H54 (cell line): ENCODE measurements at regions not wholly inside any gene's neighbourhood (a gene's known extent, or its start where the extent isn't known, plus 50 kb on each side); places are given as distances from the start of the nearest gene placed in this dataset.

ENCODE experiments used
- DNase-seq: peaks from one replicate; pipeline ENCODE4 v3.0.0; 2011; ENCODE audit warnings: low spot score, mixed read lengths; ENCODE audit not compliant: insufficient read length
- FAIRE-seq: peaks from 3 replicates; lab custom pipeline; 2011; peaks lifted over from hg19 to GRCh38; lab: Jason Lieb, UNC
- POLR2A ChIP-seq: IDR thresholded peaks from 2 replicates; pipeline ENCODE4 v1.6.1; 2011; ENCODE audit warnings: low read depth, mild to moderate bottlenecking, low read length

- FAIRE-seq = no peak
- DNase-seq = no peak
- no peak for TF ChIP-seq POLR2A
Observed at GRCh38 chr12:46530373-46531056, 157.9 kb upstream of the SLC38A2 start.

GRCh38 chr12:46526233-46526632 is 153.7 kb upstream of the SLC38A2 start:
- no peak for FAIRE-seq

GRCh38 chr12:46524778-46525177 is 152.2 kb upstream of the SLC38A2 start:
- DNase-seq = no peak
- peak; percentile 30 for FAIRE-seq
- no peak for TF ChIP-seq POLR2A

More at GRCh38 chr12:46526233-46526632, 153.7 kb upstream of the SLC38A2 start:
- TF ChIP-seq POLR2A = no peak
- no peak for DNase-seq

- DNase-seq (peak; percentile 70), FAIRE-seq (peak; percentile 100)
- TF ChIP-seq POLR2A = peak; percentile 76
Observed at GRCh38 chr12:46523863-46524770, 151.5 kb upstream of the SLC38A2 start.

DNA sequence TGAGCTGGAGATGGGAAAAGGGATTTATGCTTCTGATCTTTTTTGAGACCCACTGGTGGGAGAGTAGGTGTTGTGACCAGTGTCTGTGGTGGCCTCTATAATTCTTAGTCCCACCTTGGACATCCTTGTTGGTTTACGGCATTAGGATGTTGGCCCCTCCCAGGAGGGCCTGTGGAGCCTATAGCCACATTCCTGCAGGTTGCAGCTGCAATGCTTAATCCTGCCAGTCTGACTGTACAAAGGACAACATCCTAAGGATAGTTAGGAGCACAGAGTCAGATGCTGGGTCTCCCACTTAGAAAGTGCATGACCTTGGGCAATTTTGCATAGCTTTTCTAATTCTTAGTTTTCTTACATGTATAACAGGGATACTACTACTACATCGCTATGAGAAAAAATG is 150.9 kb upstream of the SLC38A2 start:
- no peak for TF ChIP-seq POLR2A
- FAIRE-seq (peak; percentile 20), DNase-seq (peak; percentile 23)

DNA sequence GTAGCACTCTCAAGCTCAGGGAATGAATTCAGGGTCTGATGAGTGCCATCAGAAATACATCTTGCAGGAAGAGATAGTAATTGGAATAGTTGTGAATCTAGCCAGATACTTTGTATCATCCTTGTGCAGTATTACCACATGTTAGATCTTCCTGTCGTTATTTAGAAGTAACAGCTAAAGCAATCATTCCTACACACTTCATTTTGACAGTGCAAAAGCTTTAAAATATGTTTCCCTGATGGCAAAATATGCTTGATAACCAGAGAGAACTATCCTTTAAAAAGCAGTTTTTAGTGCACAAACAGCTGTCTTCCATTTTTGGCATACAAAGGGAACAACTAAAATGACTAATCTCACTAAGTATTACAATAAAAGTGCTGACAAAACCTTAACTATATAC is 149.5 kb upstream of the SLC38A2 start:
- no peak for FAIRE-seq
- TF ChIP-seq POLR2A = no peak
- no peak for DNase-seq

GRCh38 chr12:46521145-46521544 is 148.6 kb upstream of the SLC38A2 start:
- DNase-seq (no peak), FAIRE-seq (no peak)
- no peak for TF ChIP-seq POLR2A

- no peak for TF ChIP-seq POLR2A
- no peak for DNase-seq
- FAIRE-seq = no peak
Observed at GRCh38 chr12:46519407-46519806, 146.8 kb upstream of the SLC38A2 start.

DNA sequence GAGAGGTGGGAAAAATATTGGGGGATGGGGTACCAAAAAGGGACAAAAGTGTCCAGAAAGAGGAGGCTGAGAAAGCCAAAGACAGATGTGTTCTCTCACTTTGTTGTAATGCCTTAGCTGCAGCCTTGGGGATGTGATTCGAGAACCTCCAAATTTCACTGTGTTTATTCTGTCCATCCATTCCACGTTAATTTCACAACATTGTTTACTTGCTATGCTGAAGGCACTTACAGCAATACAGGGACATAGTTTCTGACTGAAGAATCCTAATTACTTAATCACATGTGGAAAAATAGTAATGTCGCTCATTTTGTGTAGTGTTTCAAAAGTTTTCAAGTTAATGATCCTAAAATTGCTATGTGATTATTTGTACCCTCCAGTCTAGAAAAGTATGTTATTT is 146.2 kb upstream of the SLC38A2 start:
- FAIRE-seq (no peak), DNase-seq (no peak)
- no peak for TF ChIP-seq POLR2A

DNA sequence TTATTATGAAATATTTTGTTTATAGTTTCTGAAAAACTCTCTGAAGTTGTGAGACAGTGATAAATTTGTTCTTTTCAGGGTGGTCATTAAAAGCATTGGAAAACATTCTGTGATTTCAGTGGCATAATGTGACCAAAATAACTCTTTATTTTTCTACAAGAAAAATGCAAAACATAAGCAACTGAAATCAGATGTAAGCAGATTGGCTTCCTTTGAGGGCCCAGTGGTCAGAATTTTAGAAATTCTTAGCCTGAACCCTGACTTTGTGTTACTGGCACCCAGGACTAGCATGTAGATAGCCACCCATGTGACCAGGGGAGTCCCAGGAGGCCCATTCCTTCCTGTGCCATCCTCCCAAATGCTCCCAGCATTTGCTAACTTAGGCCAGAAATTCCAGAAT is 145.6 kb upstream of the SLC38A2 start:
- no peak for FAIRE-seq
- no peak for DNase-seq
- no peak for TF ChIP-seq POLR2A

DNA sequence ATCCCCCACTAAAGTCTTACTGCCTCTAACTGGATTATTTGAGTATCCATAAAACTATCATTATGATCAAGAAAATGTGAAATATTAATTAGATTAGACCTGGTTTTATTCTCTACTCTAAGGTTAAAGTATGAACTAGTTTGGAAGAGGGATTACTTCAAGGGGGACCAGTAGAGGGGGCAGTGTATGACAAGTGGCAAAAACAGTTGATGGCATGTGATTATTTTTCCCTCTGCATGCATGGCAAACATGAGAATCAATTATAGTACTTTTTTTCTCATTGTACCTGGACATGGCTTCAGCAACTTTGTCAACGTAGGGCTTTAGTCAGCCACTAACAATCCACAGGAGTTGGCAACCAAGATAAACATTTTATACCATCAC is 145.0 kb upstream of the SLC38A2 start:
- FAIRE-seq (no peak), DNase-seq (no peak)
- TF ChIP-seq POLR2A = no peak

DNA sequence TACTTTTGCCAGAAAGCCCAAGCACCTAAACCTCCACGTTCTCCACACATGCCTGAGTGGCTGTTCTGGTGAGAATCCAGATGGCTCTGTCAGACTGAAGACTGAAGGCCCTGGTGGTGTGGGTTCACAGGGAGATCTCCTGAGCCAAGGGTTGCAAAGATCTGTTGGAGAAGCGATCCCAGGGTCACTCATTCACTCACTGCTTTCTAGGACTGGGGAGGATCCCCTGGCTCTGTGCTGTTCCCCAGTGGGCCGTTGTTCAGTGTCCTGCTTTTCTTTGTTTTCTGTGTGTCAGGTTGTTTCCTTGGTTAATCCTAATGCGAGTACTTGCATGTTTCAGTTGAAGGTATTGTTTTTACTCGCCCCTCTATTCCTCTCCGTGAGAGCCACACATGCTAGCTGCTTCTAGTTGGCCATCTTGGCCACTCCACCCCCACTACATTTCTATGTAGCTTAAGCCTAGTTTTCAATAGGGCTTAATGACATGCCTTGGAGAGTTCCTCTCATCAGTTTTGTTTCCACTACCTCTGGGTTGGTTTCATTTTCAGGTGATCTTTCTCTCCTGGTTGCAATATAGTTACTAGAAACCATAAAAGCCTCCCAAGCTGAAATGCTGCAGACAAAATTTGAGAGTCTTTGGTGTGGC is 144.5 kb upstream of the SLC38A2 start:
- FAIRE-seq (no peak), DNase-seq (no peak)
- TF ChIP-seq POLR2A = no peak

DNA sequence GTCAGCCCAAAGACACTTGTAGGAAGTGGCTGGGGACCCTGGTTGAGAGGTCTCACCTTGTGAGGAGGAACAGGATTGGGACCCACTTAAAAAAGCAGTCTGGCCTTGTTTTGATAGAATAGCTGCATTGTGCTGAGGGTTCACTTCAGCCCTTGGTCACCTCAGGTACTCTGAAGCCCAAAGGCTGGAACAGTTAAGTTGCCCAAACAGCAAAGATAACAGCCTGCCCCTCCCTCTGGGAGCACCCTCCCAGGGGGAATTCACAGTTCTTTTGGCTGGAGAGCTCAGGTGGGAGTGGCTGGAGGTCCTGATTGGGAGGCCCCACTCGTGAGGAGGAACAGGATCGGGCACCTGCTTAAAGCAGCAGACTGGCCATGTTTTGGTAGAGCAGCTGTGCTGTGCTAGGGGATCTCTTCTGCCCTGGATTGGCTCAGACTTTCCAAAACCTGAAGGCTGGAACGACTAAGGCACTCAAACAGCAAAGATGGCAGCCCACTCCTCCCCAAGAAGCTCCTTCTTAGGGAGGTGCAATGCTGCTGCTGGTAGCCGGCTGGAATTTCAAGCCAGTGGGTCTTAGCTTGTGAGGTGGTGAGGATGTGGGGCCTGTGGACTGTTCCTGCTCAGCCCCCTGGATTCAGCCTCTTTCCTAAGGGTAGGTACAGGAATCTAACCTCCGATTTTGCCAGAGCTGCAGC is 143.8 kb upstream of the SLC38A2 start:
- no peak for FAIRE-seq
- TF ChIP-seq POLR2A = no peak
- DNase-seq = no peak
